Coronary artery (tissue), 2 donors: ENCODE measurements at regions not wholly inside any gene's neighbourhood (a gene's known extent, or its start where the extent isn't known, plus 50 kb on each side); places are given as distances from the start of the nearest gene placed in this dataset.

ENCODE experiments used
- DNase-seq: peaks from one replicate; pipeline ENCODE4 v3.0.0-alpha.2; 2017; ENCODE audit warnings: low spot score
- H3K27ac ChIP-seq, 2 donors: fragments of 200-600 bp; sonication (generic); one replicate each; pipeline ENCODE4 v1.5.1; 2016 to 2019
- H3K4me3 ChIP-seq: fragments of 200-600 bp; sonication (generic); 2 replicates; pipeline ENCODE4 v1.5.1; 2016; ENCODE audit warnings: mild to moderate bottlenecking, moderate library complexity
- TF ChIP-seq, protein P1 (sequence below): fragments of 200-600 bp; sonication (generic); IDR thresholded peaks from one replicate; pipeline ENCODE4 v1.5.1; 2019; ENCODE audit warnings: antibody characterized with exemption

- Histone ChIP-seq H3K27ac (no peak overlapping the region), H3K4me3 (no peak overlapping the region)
- TF ChIP-seq, protein P1, sequence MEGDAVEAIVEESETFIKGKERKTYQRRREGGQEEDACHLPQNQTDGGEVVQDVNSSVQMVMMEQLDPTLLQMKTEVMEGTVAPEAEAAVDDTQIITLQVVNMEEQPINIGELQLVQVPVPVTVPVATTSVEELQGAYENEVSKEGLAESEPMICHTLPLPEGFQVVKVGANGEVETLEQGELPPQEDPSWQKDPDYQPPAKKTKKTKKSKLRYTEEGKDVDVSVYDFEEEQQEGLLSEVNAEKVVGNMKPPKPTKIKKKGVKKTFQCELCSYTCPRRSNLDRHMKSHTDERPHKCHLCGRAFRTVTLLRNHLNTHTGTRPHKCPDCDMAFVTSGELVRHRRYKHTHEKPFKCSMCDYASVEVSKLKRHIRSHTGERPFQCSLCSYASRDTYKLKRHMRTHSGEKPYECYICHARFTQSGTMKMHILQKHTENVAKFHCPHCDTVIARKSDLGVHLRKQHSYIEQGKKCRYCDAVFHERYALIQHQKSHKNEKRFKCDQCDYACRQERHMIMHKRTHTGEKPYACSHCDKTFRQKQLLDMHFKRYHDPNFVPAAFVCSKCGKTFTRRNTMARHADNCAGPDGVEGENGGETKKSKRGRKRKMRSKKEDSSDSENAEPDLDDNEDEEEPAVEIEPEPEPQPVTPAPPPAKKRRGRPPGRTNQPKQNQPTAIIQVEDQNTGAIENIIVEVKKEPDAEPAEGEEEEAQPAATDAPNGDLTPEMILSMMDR: no peak
- DNase-seq: no peak
Observed at GRCh38 chr4:129358571-129358970, 262.6 kb downstream of the C4orf33 start.

- H3K4me3 ChIP-seq: no peak overlapping the region
- no peak for DNase-seq
Observed at GRCh38 chr4:129359461-129359860, 263.5 kb downstream of the C4orf33 start.

DNA sequence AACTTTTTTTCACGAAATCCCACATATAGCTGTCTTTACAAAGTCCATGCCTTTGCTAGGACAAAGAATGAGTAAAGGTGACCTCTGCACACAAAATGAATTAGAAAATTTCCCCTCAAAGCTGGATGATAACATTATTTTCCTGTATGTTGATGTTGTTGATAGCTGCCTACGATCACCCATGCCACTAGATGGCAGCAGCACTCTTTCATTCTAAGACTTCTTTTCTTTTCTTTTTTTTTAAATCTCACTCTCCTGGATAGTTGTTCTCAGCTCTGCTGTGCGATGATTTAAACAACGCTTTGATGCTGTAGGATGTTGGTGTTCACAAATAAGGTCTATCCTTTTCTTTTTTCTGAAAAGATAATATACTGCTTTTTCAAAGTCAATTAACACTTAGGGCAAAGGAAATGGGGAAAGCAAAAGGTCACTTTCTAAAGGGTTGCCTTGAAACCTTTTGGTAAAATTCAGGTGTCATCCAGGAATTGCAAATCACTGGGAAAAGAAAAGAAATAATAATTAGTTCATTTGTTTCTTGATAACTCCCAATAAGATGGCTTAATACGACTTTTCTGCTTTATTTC, 266.8 kb downstream of the C4orf33 start:
- no peak for DNase-seq
- TF ChIP-seq, protein P1: peak; percentile 72
- H3K4me3 ChIP-seq: no peak overlapping the region
- H3K27ac ChIP-seq: no peak overlapping the region

More at GRCh38 chr4:129359461-129359860, 263.5 kb downstream of the C4orf33 start:
- TF ChIP-seq, protein P1: no peak
- no peak overlapping the region for H3K27ac ChIP-seq

GRCh38 chr4:129364747-129365452, 268.9 kb downstream of the C4orf33 start:
- TF ChIP-seq, protein P1: no peak
- no peak for DNase-seq
- H3K4me3 ChIP-seq: no peak overlapping the region
- no peak overlapping the region for H3K27ac ChIP-seq

DNA sequence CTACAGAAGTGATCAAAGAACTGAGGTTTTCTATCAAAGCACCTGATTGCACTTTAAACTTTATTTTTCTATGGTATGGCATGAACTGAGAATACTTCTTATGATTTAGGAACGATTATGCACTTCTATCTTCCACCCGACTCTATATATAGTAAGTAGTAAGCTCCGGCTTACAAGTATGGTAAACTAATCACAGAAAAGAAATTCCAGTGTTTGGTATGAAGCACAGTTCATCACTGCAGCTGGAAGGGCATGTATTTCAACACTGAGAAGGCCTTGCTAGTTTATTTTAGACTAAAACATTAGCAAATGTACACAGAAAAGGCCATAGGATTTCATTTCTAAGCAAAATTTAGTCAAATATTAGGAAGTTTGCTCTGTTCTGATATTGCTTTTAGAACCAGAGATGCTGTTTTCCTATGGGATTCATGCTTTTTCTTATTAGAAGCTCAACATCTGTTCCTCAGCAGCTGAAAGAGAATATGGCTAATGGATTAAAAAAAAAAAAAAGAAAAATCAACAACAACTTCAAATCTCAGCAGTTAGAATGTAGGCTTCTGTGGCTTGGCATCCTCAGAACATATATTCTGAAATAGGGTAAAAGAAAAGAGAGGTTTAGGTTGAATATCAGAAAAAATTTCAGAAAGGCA, 273.5 kb downstream of the C4orf33 start:
- Histone ChIP-seq H3K27ac (no peak overlapping the region), H3K4me3 (no peak overlapping the region)
- TF ChIP-seq, protein P1: no peak
- DNase-seq: no peak

- no peak for DNase-seq
- Histone ChIP-seq H3K4me3 (no peak overlapping the region), H3K27ac (no peak overlapping the region)
- TF ChIP-seq, protein P1: no peak
Observed at GRCh38 chr4:129371065-129371464, 275.1 kb downstream of the C4orf33 start.

GRCh38 chr4:129371926-129372325, 276.0 kb downstream of the C4orf33 start:
- no peak for DNase-seq
- no peak overlapping the region for H3K27ac ChIP-seq
- H3K4me3 ChIP-seq: no peak overlapping the region
- TF ChIP-seq, protein P1: no peak
